RPMI7951 (cell line): ENCODE measurements at regions not wholly inside any gene's neighbourhood (a gene's known extent, or its start where the extent isn't known, plus 50 kb on each side); places are given as distances from the start of the nearest gene placed in this dataset.

Source experiments
- DNase-seq: peaks from one replicate; pipeline ENCODE4 v3.0.0-alpha.2; 2012; ENCODE audit warnings: low read depth

GRCh38 chr6:100181309-100181708 lies 187.3 kb upstream of the MCHR2 start:
- DNase-seq, result no peak

- DNase-seq, result no peak
Observed at GRCh38 chr6:100179576-100179975, 185.6 kb upstream of the MCHR2 start.

- no peak for DNase-seq
Observed at GRCh38 chr6:100177956-100178355, 183.9 kb upstream of the MCHR2 start.

GRCh38 chr6:100176951-100177710 lies 183.1 kb upstream of the MCHR2 start:
- peak; percentile 15 for DNase-seq

- peak; percentile 65 for DNase-seq
Observed at GRCh38 chr6:100176311-100176950, 182.4 kb upstream of the MCHR2 start.

GRCh38 chr6:100175814-100176310 lies 181.8 kb upstream of the MCHR2 start:
- DNase-seq, result peak; percentile 70

- DNase-seq, result no peak
Observed at GRCh38 chr6:100173211-100173610, 179.2 kb upstream of the MCHR2 start.

- DNase-seq, result no peak
Observed at GRCh38 chr6:100172322-100172713, 178.3 kb upstream of the MCHR2 start.

GRCh38 chr6:100171533-100172321 lies 177.7 kb upstream of the MCHR2 start:
- DNase-seq, result peak; percentile 58

GRCh38 chr6:100168148-100168547 lies 174.1 kb upstream of the MCHR2 start:
- no peak for DNase-seq

GRCh38 chr6:100167585-100167984 lies 173.6 kb upstream of the MCHR2 start:
- no peak for DNase-seq

GRCh38 chr6:100166956-100167355 lies 172.9 kb upstream of the MCHR2 start:
- no peak for DNase-seq

GRCh38 chr6:100165442-100165841 lies 171.4 kb upstream of the MCHR2 start:
- no peak for DNase-seq

- no peak for DNase-seq
Observed at GRCh38 chr6:100163035-100163434, 169.0 kb upstream of the MCHR2 start.

GRCh38 chr6:100161782-100162365 lies 167.9 kb upstream of the MCHR2 start:
- DNase-seq, result no peak

GRCh38 chr6:100160930-100161329 lies 166.9 kb upstream of the MCHR2 start:
- DNase-seq, result no peak

- DNase-seq, result no peak
Observed at GRCh38 chr6:100155141-100155540, 161.1 kb upstream of the MCHR2 start.

GRCh38 chr6:100153636-100154275 lies 159.7 kb upstream of the MCHR2 start:
- no peak for DNase-seq

GRCh38 chr6:100152201-100152600 lies 158.2 kb upstream of the MCHR2 start:
- no peak for DNase-seq

GRCh38 chr6:100144991-100145390 lies 151.0 kb upstream of the MCHR2 start:
- DNase-seq, result no peak

- DNase-seq, result no peak
Observed at GRCh38 chr6:100138346-100139022, 144.5 kb upstream of the MCHR2 start.
